HG02938 (cell line): ENCODE measurements at regions not wholly inside any gene's neighbourhood (a gene's known extent, or its start where the extent isn't known, plus 50 kb on each side); places are given as distances from the start of the nearest gene placed in this dataset.

Experiments
- ATAC-seq: cut with Tn5 transposase; IDR thresholded peaks from one replicate; pipeline ENCODE4 v1.9.1; 2021; ENCODE audit warnings: mild to moderate bottlenecking, moderate library complexity; ENCODE audit not compliant: unreplicated experiment

DNA sequence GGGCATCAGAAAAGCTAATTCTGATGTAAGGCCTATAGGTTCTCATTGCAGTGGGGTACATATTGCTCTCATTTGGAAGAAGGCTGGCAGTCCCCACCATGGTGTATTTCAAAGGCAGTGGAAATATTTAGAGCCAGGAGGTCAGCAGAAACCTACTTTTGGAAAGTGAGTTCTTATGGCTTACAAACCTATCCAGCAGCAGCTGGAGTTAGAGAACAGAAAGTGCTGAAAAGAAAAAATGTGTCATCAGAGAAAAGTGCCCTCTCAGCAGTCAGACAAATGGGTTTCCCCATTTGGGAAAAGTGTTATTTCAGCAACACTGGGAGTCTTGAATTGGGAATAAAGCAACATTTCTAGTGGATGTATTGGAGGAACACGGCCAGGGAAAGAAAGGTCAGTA is 105.7 kb upstream of the IGFBP3 start:
- ATAC-seq: no peak

DNA sequence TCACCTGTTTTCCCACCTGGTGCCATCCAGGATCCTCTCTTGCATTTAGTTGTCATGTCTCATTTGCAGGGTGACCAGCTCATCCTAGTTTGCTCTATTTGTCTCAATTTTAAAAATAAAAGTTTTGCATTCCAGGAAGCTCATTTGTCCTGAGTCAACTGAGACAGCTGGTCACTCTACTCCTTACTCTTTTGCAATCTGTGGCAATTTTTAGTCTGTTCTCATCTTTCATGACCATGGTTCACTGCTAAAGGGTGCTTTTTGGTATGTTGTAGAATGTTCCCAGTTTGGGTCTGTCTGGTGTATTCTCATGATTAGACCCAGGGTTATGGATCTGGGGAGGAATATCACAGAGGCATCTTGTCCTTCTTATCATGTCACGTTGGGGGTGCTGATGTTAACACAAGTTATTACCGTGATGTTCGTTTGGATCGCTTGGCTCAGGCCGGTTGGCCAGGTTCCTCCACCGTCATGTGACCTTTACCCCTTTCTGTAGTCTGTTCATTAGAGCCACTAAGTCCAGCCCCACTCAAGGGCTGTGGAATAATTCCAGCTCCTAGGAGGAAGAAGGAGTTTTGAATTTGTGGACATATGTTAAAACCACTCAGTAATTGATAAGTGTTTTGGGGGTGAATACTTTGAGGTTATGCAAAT is 103.3 kb upstream of the IGFBP3 start:
- no peak for ATAC-seq

DNA sequence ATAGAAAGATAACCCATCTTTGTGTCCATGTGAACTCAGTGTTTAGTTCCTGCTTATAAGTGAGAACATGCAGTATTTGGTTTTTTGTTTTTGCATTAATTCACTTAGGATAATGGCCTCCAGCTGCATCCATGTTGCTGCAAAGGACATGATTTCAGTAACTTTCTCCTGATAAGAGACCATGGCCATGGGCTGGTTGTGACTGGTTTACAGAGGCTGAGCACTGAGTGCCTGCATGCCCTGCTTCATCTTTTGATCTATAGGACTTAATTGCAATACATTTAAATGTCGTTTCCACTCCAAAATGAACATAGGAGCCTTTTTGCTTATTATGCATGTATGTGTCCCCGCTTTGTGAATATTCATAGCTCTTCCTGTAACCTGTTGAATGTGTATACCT is 101.3 kb upstream of the IGFBP3 start:
- no peak for ATAC-seq

DNA sequence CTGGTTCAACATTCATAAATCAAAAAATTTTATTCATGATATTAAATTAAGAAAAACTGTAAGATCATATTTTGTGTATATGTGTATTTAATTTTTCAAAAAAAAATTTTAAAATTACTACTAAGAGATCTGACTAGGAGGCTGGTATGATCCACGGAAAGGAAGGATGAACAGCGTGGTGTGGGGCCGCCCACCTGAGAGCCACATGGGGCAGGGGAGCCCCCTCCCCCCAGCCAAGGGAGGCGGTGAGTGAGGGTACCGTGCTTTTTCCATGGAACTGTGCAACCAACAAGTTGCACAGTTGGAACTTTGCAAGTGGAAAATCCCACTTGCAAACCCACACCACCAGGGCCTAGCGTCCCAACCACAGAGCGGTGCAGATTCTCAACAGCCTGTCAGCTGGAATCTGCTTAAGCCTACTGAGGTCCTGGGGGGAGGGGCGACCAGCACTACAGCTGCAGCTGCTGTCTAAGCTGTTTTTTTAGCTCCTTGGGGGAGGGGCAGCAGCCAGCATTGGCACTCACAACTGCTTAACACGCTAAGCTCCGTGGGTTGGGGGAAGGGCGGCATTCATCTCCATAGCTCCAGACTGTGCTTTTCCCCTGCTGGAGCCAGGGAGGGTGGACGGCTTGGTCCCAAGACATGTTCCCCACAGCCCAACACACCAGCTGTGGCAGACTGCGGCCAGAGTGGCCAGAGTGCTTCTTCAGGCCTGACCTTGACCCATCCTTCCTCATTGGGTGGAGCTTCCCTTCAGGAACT is 94.2 kb upstream of the IGFBP3 start:
- ATAC-seq: no peak

DNA sequence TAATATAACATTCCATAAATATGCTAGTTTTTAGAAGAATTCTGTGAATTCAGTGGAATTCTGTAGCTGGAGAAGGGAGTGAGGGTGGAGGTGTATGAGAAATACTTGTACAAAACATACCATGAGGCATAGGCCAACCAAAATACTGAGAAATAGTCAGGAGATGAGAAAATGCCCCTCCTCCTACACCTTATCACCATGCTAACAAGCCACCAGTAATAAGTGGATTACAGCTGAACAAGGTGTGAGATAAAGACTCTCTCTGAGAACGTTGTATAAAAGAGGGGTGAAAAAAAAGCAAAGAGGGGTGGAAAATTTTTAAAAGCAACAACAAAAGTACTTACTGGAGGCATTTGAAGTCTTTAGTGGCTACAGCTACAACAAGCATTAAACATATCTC is 90.4 kb upstream of the IGFBP3 start:
- ATAC-seq: no peak

DNA sequence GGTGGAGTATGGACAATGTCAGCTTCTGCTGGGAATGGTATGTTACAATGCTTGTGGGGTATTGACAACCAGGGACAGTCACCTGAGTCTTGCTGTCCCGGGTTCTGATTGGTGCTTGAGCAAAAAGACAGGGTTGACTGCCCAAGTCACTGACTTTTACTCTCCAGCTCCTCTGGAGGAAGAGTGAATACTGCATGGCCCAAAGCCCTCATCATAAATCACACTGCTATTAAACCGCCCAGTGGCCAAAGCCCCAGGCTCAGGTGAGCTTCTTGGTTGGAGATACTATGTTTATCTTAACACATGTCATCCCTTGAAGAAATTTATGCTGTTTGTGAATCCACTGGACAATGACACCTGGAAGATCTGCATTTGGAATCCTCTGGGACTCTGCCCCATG is 90.0 kb upstream of the IGFBP3 start:
- ATAC-seq: no peak

DNA sequence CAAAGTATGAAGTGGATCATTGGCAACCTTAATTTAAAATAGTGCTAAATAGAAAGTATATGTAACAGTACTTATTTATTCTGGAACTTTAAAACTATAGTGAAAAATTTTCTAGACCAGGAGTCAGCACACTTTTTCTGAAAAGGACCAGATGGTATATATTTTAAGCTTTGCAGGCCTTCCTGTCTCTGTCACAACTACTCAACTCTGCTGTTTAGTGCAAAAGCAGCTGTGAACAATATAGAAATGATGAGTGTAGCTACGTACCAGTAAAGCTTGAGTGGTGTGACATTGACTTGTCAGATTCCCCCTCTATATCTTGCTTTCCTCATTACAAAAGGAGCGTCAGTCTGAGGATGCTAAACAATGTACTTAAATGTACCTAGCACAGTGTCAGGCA is 88.1 kb upstream of the IGFBP3 start:
- ATAC-seq: no peak

DNA sequence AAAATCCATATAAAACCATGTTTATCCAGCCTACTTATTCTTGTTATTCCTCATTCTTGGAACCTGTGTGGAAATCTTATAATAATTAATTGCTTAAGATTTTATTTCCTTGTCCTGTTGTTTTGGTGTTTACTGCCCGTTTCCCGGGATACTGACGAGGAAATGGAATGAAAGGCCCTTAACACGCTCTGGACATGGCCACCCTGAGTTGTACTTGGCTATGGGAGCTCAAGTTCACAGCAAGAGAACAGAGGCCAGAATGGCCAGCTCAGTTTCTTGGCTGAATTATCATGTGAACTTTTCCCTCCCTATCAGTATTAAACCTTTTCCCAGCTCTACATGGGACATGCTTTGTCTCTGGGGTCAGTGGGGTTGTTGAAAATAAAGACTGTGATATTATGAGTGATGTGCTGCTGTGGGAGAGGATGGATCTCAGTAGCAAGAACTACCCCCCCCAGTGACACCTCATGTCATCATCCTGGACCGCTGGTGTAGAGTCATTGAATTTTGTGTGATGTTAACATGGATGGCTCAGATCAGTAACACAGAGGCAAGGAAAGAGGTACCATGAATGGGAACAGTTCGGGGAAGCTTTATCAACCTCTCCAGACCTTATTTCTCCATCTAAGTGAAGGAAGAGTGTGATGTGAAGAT is 87.0 kb upstream of the IGFBP3 start:
- no peak for ATAC-seq

DNA sequence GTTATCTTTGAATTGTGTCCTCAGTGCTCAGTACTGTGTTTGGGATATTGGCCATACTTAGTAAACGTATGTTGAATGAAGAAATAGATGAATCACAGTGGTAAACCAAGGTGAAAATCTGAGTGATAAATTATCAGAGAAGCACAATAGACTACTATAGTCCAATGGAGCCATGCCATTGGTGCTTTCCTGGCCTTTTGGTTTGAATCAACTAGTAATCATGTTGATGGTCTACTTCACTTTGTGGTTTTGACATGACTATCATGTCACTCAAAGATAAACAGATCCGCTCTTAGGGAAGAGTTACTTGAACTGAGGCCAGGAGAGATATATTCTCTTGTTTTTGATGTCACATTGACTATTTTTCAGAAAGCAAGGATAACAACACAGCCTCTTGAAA is 86.1 kb upstream of the IGFBP3 start:
- ATAC-seq: no peak

DNA sequence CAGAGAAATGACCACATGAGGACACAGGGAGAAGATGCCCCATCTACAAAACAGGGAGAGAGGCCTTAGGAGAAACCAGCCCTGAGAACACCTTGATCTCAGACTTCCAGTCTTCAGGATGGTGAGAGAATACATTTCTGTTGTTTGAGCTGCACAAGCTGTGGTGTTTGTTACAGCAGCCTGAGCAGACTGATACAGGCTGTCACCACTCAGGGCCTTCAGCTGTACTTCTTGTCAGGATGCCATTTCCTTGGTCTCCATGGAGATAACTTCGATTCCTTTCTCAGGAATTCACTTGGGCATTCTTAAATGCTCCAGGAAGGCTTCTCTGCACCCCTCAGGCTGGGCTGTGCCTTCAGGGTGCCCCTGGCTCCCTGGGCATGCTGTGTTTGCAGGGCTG is 85.7 kb upstream of the IGFBP3 start:
- no peak for ATAC-seq

DNA sequence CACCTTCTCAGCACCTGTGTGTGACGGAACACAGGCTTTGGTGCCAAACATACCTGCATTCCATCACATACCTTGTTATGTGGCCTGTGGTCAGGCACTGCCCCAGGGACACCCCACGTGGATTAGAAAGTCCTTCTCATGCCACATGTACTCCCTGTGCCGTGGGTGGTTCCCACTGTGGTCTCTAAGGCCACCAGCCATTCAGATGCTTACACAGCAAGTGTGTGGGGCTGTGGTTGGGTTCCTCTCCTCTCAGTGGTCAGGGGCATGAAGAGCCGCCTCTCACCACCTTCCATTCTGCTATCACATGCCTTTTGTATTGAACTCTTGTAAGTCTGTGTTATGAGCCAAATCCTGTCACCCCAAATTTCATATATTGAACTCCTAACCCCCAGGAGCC is 85.1 kb upstream of the IGFBP3 start:
- ATAC-seq: no peak

DNA sequence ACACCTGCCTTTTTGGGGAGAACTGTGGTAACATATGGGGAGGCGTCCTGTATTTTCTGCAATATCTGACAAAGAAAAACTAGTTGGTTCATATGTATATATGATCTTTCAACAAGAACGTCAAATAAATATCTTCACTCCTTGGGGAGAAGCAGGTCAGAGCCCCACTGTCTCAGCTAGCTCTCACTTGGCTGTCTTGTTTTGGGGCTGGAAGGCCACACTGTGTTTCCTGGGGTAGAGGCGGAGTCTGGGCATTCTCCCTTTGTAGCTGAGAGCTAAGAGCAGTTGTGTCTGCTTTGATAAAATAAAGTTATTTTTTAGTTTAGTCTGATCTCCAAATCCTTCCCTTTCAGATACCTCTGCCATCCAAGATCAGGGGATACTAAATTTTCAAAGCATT is 83.9 kb upstream of the IGFBP3 start:
- ATAC-seq: no peak

DNA sequence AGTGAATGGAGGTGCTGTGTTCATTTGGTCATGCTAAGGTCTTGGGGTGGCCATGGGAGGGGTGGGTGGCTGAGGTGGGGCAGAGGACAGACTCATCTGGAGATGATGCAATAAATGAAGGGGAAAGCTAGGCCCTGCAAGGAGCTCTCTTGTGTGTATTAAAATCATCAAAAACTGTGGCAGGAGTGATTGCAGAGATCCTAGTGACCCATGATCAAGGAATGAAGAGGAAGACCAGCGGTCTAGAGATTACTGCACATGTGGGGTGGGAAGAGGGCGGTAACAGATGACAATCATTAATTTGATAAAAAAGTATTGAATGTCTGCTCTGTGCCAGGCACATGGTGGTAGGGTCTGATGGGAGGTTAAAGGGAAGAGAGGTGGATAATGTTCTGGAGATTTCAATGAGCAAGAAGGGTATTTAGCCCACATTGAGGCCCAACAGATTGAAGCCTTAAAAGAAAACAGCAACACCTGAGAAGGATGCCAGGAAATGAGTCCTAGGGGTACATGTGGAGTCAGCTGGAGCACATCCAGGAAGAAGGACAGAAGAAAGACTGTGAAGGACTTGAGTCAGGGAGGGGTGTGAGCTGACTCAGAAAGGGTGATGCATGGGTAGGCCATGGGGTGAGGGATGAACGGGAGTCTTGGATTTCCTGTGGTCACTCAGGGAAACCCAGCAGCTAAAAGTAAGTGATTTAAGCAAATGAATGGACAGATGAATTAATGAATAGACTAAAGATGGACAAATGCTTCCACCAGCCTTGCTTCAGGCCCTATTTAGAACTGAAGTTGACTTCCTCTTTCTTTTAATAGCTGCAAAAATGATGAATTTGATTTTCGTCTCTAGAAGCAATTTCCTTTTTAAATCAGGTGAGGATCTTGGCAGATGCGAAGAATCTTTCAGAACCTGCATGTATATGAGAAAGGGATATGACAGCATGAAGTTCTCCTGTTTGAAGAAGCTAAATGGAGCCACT is 83.1 kb upstream of the IGFBP3 start:
- ATAC-seq: no peak

DNA sequence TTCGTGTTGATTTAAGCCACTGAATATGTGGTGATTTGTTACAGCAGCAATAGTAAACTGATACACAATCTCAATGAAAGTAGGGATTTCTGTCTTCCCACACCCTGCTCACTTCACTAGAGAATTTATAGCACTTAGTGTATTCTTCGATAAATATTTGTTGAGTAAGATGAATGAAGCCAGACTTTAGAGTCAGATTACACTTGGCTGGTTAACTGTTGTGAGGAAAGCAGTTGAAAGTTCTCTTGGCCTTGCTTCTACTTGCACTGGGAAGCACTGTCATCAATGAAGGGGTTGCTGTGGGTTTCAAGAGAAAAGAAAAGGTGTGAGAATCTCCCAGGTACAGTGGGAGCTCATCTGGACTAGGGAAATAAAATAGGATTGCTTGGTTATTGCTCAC is 82.1 kb upstream of the IGFBP3 start:
- no peak for ATAC-seq

DNA sequence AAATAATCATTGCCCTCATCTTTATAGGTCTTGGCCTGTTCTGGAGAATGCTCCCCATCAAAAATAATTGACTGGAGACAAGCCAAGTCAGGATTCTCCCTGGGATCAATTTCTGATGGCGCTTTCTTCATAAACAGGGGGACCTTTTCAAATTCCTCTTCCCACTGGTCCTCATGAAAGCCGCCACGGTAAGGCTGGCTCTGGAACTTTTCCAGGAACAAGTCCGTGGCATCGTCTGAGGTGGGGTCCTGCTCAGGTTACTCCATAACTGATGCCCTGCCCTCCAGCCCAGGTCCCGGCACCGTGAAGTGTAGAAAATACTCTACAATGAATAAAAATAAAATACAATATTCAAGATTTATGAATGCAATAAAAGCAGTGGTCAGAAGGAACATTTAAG is 79.4 kb upstream of the IGFBP3 start:
- no peak for ATAC-seq

DNA sequence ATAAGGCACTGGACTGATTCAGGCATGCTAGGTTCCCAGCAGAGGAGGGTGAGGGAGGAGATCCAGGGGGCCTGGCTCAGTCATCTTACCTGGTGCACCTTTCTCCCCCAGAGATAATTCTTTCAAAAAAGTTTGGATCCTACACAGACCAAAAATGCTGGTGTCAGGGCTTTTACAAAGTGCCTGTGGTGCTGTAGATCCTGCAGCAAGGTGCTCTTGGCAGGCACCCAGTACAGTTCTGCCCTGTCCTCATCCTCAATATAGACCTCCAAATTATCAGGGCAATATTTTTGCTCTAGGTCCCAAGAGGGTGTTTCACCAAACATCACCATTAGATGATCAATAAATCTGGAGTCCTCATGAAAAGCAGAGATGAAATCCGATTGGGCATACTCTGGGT is 78.5 kb upstream of the IGFBP3 start:
- no peak for ATAC-seq

DNA sequence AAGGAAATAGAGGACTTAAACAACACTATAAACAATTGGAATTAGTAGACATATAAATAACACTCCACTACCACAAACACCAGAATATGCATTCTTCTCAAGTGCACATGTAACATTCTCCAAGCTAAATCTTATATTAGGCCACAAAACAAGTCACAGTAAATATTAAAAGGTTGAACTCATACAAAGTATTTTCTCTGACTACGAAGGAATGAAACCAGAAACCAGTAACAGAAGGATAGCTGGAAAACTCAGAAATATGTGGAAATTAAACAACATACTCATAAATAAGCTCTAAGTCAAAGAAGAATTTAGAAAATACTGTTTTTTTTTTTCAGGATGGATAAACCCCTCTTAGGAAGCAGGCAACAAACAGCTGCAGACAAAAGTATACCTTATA is 77.4 kb upstream of the IGFBP3 start:
- no peak for ATAC-seq

DNA sequence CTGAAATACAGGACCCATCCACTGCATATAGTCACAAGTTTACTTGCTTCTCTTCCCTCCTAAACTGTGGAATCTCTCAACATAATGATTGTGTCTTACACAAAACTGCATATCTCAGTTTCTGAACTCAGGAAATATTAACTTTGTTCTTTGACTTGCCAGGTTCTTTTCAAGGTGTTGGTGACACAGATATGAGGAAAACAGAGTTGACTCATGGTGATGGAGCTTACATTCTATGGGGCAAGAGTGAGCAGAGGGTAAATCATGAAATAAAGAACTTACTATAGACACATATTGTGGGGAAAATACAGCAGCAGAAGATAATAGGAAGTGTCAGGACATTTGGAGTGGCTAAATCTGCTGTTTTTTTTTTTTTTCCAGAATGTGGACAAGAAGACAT is 72.5 kb upstream of the IGFBP3 start:
- no peak for ATAC-seq

DNA sequence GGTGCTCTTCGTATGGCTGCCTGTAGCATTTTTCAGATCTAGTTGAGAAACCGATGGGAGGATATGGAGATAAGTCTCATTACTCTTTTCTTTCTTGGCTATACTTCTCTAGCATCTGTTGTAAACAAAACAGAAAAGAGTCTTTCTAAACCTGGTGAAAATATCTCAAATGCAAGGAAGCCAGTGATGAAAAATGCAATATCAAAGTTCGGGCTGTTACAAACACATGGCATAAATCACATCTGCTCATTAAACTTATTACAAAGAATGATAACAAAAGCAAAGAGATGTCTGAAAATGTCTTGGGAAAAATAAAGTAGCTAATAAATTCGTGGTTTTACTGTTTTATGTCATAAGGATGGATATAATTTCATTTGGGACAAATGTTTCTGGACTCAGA is 71.8 kb upstream of the IGFBP3 start:
- ATAC-seq: no peak

DNA sequence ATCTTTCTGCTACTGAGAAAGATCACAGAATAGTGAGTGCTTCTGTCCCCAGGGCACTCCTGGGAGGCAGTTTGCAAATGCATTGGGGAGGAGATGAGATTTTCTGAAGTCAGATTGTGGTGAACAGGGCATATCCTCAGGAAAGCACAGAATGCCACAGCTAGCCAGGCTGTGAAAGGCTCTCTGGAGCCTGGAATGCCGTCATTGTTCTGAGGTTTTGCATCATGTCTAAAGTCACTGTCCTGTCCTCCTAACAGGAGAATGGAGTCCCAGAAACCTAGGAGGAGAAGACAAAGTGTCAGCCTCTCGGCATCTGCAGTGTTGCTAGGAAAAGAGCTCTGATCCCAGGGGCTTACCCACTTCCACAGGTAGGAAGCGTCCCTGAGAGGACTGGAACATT is 69.2 kb upstream of the IGFBP3 start:
- no peak for ATAC-seq

DNA sequence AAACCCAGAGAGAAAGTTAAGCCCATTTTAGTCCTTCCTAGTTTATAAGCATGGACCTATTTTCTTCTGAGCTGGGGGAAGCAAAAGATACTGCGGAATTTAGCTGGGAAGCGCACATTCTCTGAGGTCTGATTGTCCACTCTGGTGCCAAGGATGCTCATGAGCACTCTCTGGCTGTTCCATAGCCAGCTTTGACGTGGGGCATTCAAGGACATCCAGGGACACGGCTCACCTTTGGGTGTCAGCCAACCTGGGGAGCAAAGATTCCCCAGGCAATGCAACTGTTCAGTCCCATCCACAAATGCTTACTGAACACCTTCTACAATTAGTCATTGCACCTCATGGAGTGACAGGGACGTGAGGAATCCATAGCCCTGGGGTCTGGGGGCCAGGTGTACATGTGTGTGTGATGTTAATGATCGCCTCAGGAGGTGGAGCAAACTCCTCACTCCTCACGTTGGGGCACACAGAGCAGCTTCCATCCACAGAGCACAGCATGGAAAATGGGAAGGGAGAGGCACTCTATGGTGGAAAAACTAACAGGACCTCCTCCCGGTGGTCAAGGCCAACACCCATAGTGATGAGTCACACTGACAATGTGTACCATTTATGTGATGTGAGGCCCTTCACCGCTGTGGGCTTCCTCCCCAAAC is 67.5 kb upstream of the IGFBP3 start:
- ATAC-seq: no peak
